Stimulated activated CD4-positive, alpha-beta T cell treated with anti-CD3 and anti-CD28 coated beads, Interleukin-2, amount 100 ng/mL, for 24 hours (primary cell): ENCODE measurements at regions not wholly inside any gene's neighbourhood (a gene's known extent, or its start where the extent isn't known, plus 50 kb on each side); places are given as distances from the start of the nearest gene placed in this dataset.
"Not testable (repeated sequence)": the region's sequence is repeated elsewhere in the genome, so short reads cannot be mapped to it uniquely, and the experiment has no call there.

Experiments used
- DNase-seq, 2 donors: peaks; one replicate each; pipeline ENCODE4 v3.0.0-alpha.2; 2020

- no peak for DNase-seq
Observed at GRCh38 chr2:180694445-180695421, 285.7 kb upstream of the UBE2E3 start.

GRCh38 chr2:180692322-180692721 lies 288.1 kb upstream of the UBE2E3 start:
- DNase-seq: no peak

GRCh38 chr2:180691855-180692223 lies 288.6 kb upstream of the UBE2E3 start:
- not testable (repeated sequence) for DNase-seq

GRCh38 chr2:180691186-180691854 lies 289.1 kb upstream of the UBE2E3 start:
- not testable (repeated sequence) for DNase-seq

GRCh38 chr2:180690611-180691010 lies 289.8 kb upstream of the UBE2E3 start:
- no peak for DNase-seq

GRCh38 chr2:180682871-180683270 lies 297.5 kb upstream of the UBE2E3 start:
- no peak for DNase-seq

GRCh38 chr2:180679693-180680092 lies 300.7 kb upstream of the UBE2E3 start:
- no peak for DNase-seq

GRCh38 chr2:180678625-180678972 lies 301.8 kb upstream of the UBE2E3 start:
- DNase-seq: no peak

GRCh38 chr2:180677930-180678624 lies 302.3 kb upstream of the UBE2E3 start:
- DNase-seq: no peak

- no peak for DNase-seq
Observed at GRCh38 chr2:180677200-180677599, 303.2 kb upstream of the UBE2E3 start.

GRCh38 chr2:180676520-180677025 lies 303.8 kb upstream of the UBE2E3 start:
- DNase-seq: no peak

GRCh38 chr2:180675170-180675569 lies 305.2 kb upstream of the UBE2E3 start:
- DNase-seq: no peak

GRCh38 chr2:180672377-180672776 lies 308.0 kb upstream of the UBE2E3 start:
- no peak for DNase-seq

GRCh38 chr2:180670302-180671003 lies 310.0 kb upstream of the UBE2E3 start:
- no peak for DNase-seq

- no peak for DNase-seq
Observed at GRCh38 chr2:180669016-180669415, 311.4 kb upstream of the UBE2E3 start.

- DNase-seq: no peak
Observed at GRCh38 chr2:180664507-180664906, 315.9 kb upstream of the UBE2E3 start.

- DNase-seq: no peak
Observed at GRCh38 chr2:180662941-180663471, 317.4 kb upstream of the UBE2E3 start.

GRCh38 chr2:180662521-180662920 lies 317.9 kb upstream of the UBE2E3 start:
- no peak for DNase-seq

GRCh38 chr2:180661686-180662030 lies 318.7 kb upstream of the UBE2E3 start:
- DNase-seq: no peak

GRCh38 chr2:180660881-180661685 lies 319.3 kb upstream of the UBE2E3 start:
- no peak for DNase-seq

- no peak for DNase-seq
Observed at GRCh38 chr2:180660207-180660606, 320.2 kb upstream of the UBE2E3 start.

- DNase-seq: no peak
Observed at GRCh38 chr2:180657054-180657453, 323.4 kb upstream of the UBE2E3 start.
